ENCODE measurements at regions not wholly inside any gene's neighbourhood (a gene's known extent, or its start where the extent isn't known, plus 50 kb on each side); places are given as distances from the start of the nearest gene placed in this dataset.

GRCh38 chr11:86740628-86741483 is 59.5 kb upstream of the PRSS23 start:
- TF ChIP-seq CTCF (IDR thresholded peaks at IDR 0.05) (no peak), POLR2A (IDR thresholded peaks at IDR 0.05; ENCODE audit: low read depth) (no peak)

Measured in esophagus muscularis mucosa (tissue), 3 donors.